Activated CD4-positive, alpha-beta memory T cell treated with anti-CD3 and anti-CD28 coated beads for 36 hours (primary cell): ENCODE measurements at regions not wholly inside any gene's neighbourhood (a gene's known extent, or its start where the extent isn't known, plus 50 kb on each side); places are given as distances from the start of the nearest gene placed in this dataset. TPM values are rescaled to one million over a fixed set of nuclear protein-coding genes. Genes with fewer than 3 reads are reported as not detected.
"Not testable (repeated sequence)": the region's sequence is repeated elsewhere in the genome, so short reads cannot be mapped to it uniquely, and the experiment has no call there.

Source experiments
- CTCF ChIA-PET: fragments of 350-600 bp; sonication (Branson Sonifier 250); formaldehyde crosslinking; loops from one replicate; lab custom pipeline; 2021; ENCODE audit warnings: antibody characterized with exemption, inconsistent platforms; lab: Charles Lee
- POLR2A ChIA-PET: fragments of 350-600 bp; sonication (Branson Sonifier 250); formaldehyde crosslinking; loops from one replicate; lab custom pipeline; 2021; ENCODE audit warnings: antibody characterized with exemption; lab: Charles Lee
- DNase-seq: peaks from one replicate; pipeline ENCODE4 v3.0.0-alpha.2; 2020
- H3K27ac Mint-ChIP-seq: one replicate; pipeline ENCODE4 v1.8.0; 2021; ENCODE audit warnings: mixed read lengths
- H3K27me3 Mint-ChIP-seq: one replicate; pipeline ENCODE4 v1.8.0; 2021; ENCODE audit warnings: mixed read lengths
- H3K36me3 Mint-ChIP-seq: one replicate; pipeline ENCODE4 v1.8.0; 2021; ENCODE audit warnings: mixed read lengths
- H3K4me1 Mint-ChIP-seq: one replicate; pipeline ENCODE4 v1.8.0; 2021; ENCODE audit warnings: low read depth, mixed read lengths
- H3K4me3 Mint-ChIP-seq: one replicate; pipeline ENCODE4 v1.8.0; 2021; ENCODE audit warnings: mild to moderate bottlenecking, mixed read lengths
- H3K9me3 Mint-ChIP-seq: one replicate; pipeline ENCODE4 v1.8.0; 2021; ENCODE audit warnings: mixed read lengths
- intact Hi-C: fragments of 100-400 bp; cut with micrococcal nuclease; formaldehyde crosslinking; loops from one replicate; pipeline ENCODE4 v1.15.1; 2023
- microRNA-seq: library from miRNA; unstranded; fragments of <30 nt; microRNA quantifications from one replicate; pipeline ENCODE4 v1.2.0, GENCODE V29; 2022; ENCODE audit warnings: borderline number of aligned reads, borderline microRNAs expressed, borderline replicate concordance

- POLR2A ChIA-PET: no interaction called here
- DNase-seq: no peak
- Mint-ChIP-seq H3K36me3 (no peaks in the 10 kb centered on the region), H3K27me3 (no peaks in the 10 kb centered on the region), H3K27ac (no peak overlapping the region), H3K4me3 (no peak overlapping the region), H3K9me3 (no peaks in the 10 kb centered on the region), H3K4me1 (peaks cover 2% of the 10 kb centered on the region)
- CTCF ChIA-PET: interaction anchor here (1.2 to 1.3 kb wide), 2 partner anchors 8 to 20 kb away, joined by 3 to 7 read pairs; no protein-coding TSS in a partner anchor
- intact Hi-C loops: no loop called here
Observed at GRCh38 chr10:45241865-45242520, 73.4 kb downstream of the OR13A1 start.

GRCh38 chr10:45243261-45243660, 72.1 kb downstream of the OR13A1 start:
- H3K27me3 Mint-ChIP-seq: no peaks in the 10 kb centered on the region
- no peaks in the 10 kb centered on the region for H3K9me3 Mint-ChIP-seq
- no peak overlapping the region for H3K4me3 Mint-ChIP-seq
- no peaks in the 10 kb centered on the region for H3K36me3 Mint-ChIP-seq
- CTCF ChIA-PET: no interaction called here
- H3K27ac Mint-ChIP-seq: no peak overlapping the region
- no peak for DNase-seq
- peaks cover 2% of the 10 kb centered on the region for H3K4me1 Mint-ChIP-seq
- POLR2A ChIA-PET: no interaction called here
- intact Hi-C loops: no loop called here

- POLR2A ChIA-PET: no interaction called here
- H3K9me3 Mint-ChIP-seq: no peaks in the 10 kb centered on the region
- no peak for DNase-seq
- H3K4me3 Mint-ChIP-seq: no peak overlapping the region
- H3K27ac Mint-ChIP-seq: no peak overlapping the region
- peaks cover 4% of the 10 kb centered on the region for H3K4me1 Mint-ChIP-seq
- CTCF ChIA-PET: interaction anchor here (0.9 kb wide), 1 partner anchor 12 kb away, joined by 3 read pairs; no protein-coding TSS in a partner anchor
- no peaks in the 10 kb centered on the region for H3K36me3 Mint-ChIP-seq
- peaks cover 2% of the 10 kb centered on the region for H3K27me3 Mint-ChIP-seq
- intact Hi-C loops: no loop called here
Observed at GRCh38 chr10:45246522-45246921, 68.9 kb downstream of the OR13A1 start.

GRCh38 chr10:45249978-45250693, 65.3 kb downstream of the OR13A1 start:
- H3K36me3 Mint-ChIP-seq: no peaks in the 10 kb centered on the region
- intact Hi-C loops: loop anchor here (1.0 to 5.0 kb wide), 4 partner anchors 215 to 777 kb away; partner anchors contain the start of gene ZFAND4
- ChIA-PET CTCF (interaction anchor here (0.6 to 2.8 kb wide), 19 partner anchors 9 to 730 kb away, joined by 3 to 14 read pairs (median 4); partner anchors contain the start of gene ZFAND4), POLR2A (no interaction called here)
- no peak for DNase-seq
- peaks cover 11% of the 10 kb centered on the region for H3K4me1 Mint-ChIP-seq
- H3K27me3 Mint-ChIP-seq: peaks cover 2% of the 10 kb centered on the region
- H3K4me3 Mint-ChIP-seq: peak overlapping the region; percentile 35
- H3K27ac Mint-ChIP-seq: no peak overlapping the region
- H3K9me3 Mint-ChIP-seq: no peaks in the 10 kb centered on the region

- H3K36me3 Mint-ChIP-seq, H3K4me3 Mint-ChIP-seq, POLR2A ChIA-PET, DNase-seq, H3K9me3 Mint-ChIP-seq, H3K27ac Mint-ChIP-seq, H3K27me3 Mint-ChIP-seq: not testable (repeated sequence)
- H3K4me1 Mint-ChIP-seq: peaks cover 11% of the 10 kb centered on the region
- intact Hi-C loops: loop anchor here (1.0 to 5.0 kb wide), 4 partner anchors 215 to 777 kb away; partner anchors contain the start of gene ZFAND4
- CTCF ChIA-PET: interaction anchor here (0.6 to 2.8 kb wide), 18 partner anchors 9 to 729 kb away, joined by 3 to 14 read pairs (median 4); partner anchors contain the start of gene ZFAND4
Observed at GRCh38 chr10:45250694-45251075, 64.7 kb downstream of the OR13A1 start.

Small RNA genes lying in the stretch of these regions (microRNA-seq; reads per million reads assigned to microRNA genes)
- gene MIR3156-1: not detected
